PC-3 (cell line): ENCODE measurements at regions not wholly inside any gene's neighbourhood (a gene's known extent, or its start where the extent isn't known, plus 50 kb on each side); places are given as distances from the start of the nearest gene placed in this dataset.
"Not testable (repeated sequence)": the region's sequence is repeated elsewhere in the genome, so short reads cannot be mapped to it uniquely, and the experiment has no call there.

ENCODE experiments used
- ATAC-seq: fragments of 200-7000 bp; cut with Tn5 transposase; 2 replicates; pipeline ENCODE4 v1.9.1; 2020; ENCODE audit warnings: mild to moderate bottlenecking, moderate library complexity
- BruUV-seq: library from RNA; stranded (reverse); fragments of 400-500 nt; replicated peaks from 2 replicates; lab custom pipeline; 2021; lab: Mats Ljungman, UMichigan
- CTCF ChIA-PET: fragments of 300-600 bp; sonication (Branson Sonifier 250); formaldehyde crosslinking; loops from one replicate; lab custom pipeline; 2022; ENCODE audit warnings: antibody characterized with exemption; lab: Charles Lee
- POLR2A ChIA-PET: fragments of 300-600 bp; sonication (Branson Sonifier 250); formaldehyde crosslinking; loops from one replicate; lab custom pipeline; 2022; ENCODE audit warnings: antibody characterized with exemption; ENCODE audit not compliant: unreplicated experiment; lab: Charles Lee
- DNase-seq: peaks from one replicate; pipeline ENCODE4 v3.0.0-alpha.2; 2015
- H2AFZ ChIP-seq: fragments of 300-600 bp; sonication (generic); 2 replicates; pipeline ENCODE4 v1.6.0; 2016; ENCODE audit warnings: antibody characterized with exemption, low read length
- H3F3A ChIP-seq: fragments of 300-600 bp; sonication (generic); one replicate; pipeline ENCODE4 v1.6.0; 2017; ENCODE audit warnings: antibody characterized with exemption, low read length, control low read depth, mild to moderate bottlenecking; ENCODE audit not compliant: unreplicated experiment
- H3K27ac ChIP-seq: fragments of 300-600 bp; sonication (generic); 2 replicates; pipeline ENCODE4 v1.5.1; 2016; ENCODE audit warnings: mild to moderate bottlenecking, low read length
- H3K27me3 ChIP-seq: fragments of 300-600 bp; sonication (generic); 2 replicates; pipeline ENCODE4 v1.6.1; 2016; ENCODE audit warnings: low read length, mixed read lengths
- H3K36me3 ChIP-seq: fragments of 300-600 bp; sonication (generic); 2 replicates; pipeline ENCODE4 v1.6.1; 2016; ENCODE audit warnings: low read depth, mixed run types, low read length, mixed read lengths
- H3K4me1 ChIP-seq: fragments of 300-600 bp; sonication (generic); 2 replicates; pipeline ENCODE4 v1.5.1; 2016; ENCODE audit warnings: low read length; ENCODE audit not compliant: insufficient read depth
- H3K4me2 ChIP-seq: fragments of 300-600 bp; sonication (generic); 2 replicates; pipeline ENCODE4 v1.6.0; 2016; ENCODE audit warnings: low read length
- H3K4me3 ChIP-seq: fragments of 300-600 bp; sonication (generic); 2 replicates; pipeline ENCODE4 v1.5.1; 2016; ENCODE audit warnings: mild to moderate bottlenecking, low read length, mixed read lengths
- H3K79me2 ChIP-seq: fragments of 300-600 bp; sonication (generic); 2 replicates; pipeline ENCODE4 v1.6.1; 2017; ENCODE audit warnings: low read length, mixed read lengths
- H3K9ac ChIP-seq: fragments of 300-600 bp; sonication (generic); 2 replicates; pipeline ENCODE4 v1.6.0; 2016; ENCODE audit warnings: mild to moderate bottlenecking, low read length
- H3K9me2 ChIP-seq: fragments of 300-600 bp; sonication (generic); replicated peaks from 2 replicates; pipeline ENCODE4 v1.6.1; 2016; ENCODE audit warnings: mixed run types, low read length, mixed read lengths
- H3K9me3 ChIP-seq: fragments of 300-600 bp; sonication (generic); 2 replicates; pipeline ENCODE4 v1.6.1; 2016; ENCODE audit warnings: low read length, mixed read lengths
- H4K20me1 ChIP-seq: fragments of 300-600 bp; sonication (generic); 2 replicates; pipeline ENCODE4 v1.6.1; 2016; ENCODE audit warnings: low read length, mixed read lengths
- EZH2 ChIP-seq: fragments of 300-600 bp; sonication (generic); IDR thresholded peaks from one replicate; pipeline ENCODE4 v1.6.1; 2017; ENCODE audit warnings: antibody characterized with exemption, mild to moderate bottlenecking, low read length; ENCODE audit not compliant: unreplicated experiment
- EZH2phosphoT487 ChIP-seq: fragments of 300-600 bp; sonication (generic); IDR thresholded peaks from 2 replicates; pipeline ENCODE4 v1.6.1; 2018; ENCODE audit warnings: mild to moderate bottlenecking, antibody characterized with exemption, low read length, borderline replicate concordance
- intact Hi-C: fragments of 100-400 bp; cut with micrococcal nuclease; formaldehyde crosslinking; loops from 2 replicates; pipeline ENCODE4 v1.9.0; 2023
- TF ChIP-seq, protein P1 (sequence below): fragments of 300-600 bp; sonication (generic); conservative IDR thresholded peaks from 2 replicates; pipeline ENCODE4 v1.5.1; 2017; ENCODE audit warnings: antibody characterized with exemption, low read depth, mild to moderate bottlenecking, low read length

GRCh38 chr7:73954861-73955260, 73.1 kb upstream of the ELN start:
- intact Hi-C loops = no loop called here
- no peaks in the 10 kb centered on the region for H3K36me3 ChIP-seq
- H3K79me2 ChIP-seq = no peaks in the 10 kb centered on the region
- H4K20me1 ChIP-seq = no peaks in the 10 kb centered on the region
- H3K27me3 ChIP-seq = peaks cover 18% of the 10 kb centered on the region
- ATAC-seq = no peak
- no peaks in the 10 kb centered on the region for H3K4me1 ChIP-seq
- no peak overlapping the region for H2AFZ ChIP-seq
- no peak overlapping the region for H3K9ac ChIP-seq
- H3K4me2 ChIP-seq = no peak overlapping the region
- no TSS peak for BruUV-seq
- POLR2A ChIA-PET = no interaction called here
- H3F3A ChIP-seq = no peaks in the 10 kb centered on the region
- TF ChIP-seq EZH2phosphoT487 (no peak), EZH2 (no peak)
- TF ChIP-seq, protein P1, sequence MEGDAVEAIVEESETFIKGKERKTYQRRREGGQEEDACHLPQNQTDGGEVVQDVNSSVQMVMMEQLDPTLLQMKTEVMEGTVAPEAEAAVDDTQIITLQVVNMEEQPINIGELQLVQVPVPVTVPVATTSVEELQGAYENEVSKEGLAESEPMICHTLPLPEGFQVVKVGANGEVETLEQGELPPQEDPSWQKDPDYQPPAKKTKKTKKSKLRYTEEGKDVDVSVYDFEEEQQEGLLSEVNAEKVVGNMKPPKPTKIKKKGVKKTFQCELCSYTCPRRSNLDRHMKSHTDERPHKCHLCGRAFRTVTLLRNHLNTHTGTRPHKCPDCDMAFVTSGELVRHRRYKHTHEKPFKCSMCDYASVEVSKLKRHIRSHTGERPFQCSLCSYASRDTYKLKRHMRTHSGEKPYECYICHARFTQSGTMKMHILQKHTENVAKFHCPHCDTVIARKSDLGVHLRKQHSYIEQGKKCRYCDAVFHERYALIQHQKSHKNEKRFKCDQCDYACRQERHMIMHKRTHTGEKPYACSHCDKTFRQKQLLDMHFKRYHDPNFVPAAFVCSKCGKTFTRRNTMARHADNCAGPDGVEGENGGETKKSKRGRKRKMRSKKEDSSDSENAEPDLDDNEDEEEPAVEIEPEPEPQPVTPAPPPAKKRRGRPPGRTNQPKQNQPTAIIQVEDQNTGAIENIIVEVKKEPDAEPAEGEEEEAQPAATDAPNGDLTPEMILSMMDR = no peak
- CTCF ChIA-PET = no interaction called here
- H3K4me3 ChIP-seq = no peak overlapping the region
- no peak for DNase-seq
- H3K9me2 ChIP-seq = no peaks in the 10 kb centered on the region
- H3K9me3 ChIP-seq = no peaks in the 10 kb centered on the region
- H3K27ac ChIP-seq = no peak overlapping the region

- Histone ChIP-seq H3K79me2 (no peaks in the 10 kb centered on the region), H3K4me2 (no peak overlapping the region), H3K4me1 (no peaks in the 10 kb centered on the region), H3K9me3 (peaks cover 7% of the 10 kb centered on the region; the same call in 1 of the 2 replicates), H3K9me2 (no peaks in the 10 kb centered on the region), H2AFZ (no peak overlapping the region), H3K27ac (no peak overlapping the region), H3K36me3 (no peaks in the 10 kb centered on the region), H3K4me3 (no peak overlapping the region), H3F3A (no peaks in the 10 kb centered on the region), H3K9ac (no peak overlapping the region), H4K20me1 (no peaks in the 10 kb centered on the region), H3K27me3 (0 out of 2 replicates have a peak, but pooled peaks cover 3% of the 10 kb centered on the region)
- ChIA-PET CTCF (interaction anchor here (0.6 kb wide), 1 partner anchor 32 kb away, joined by 7 read pairs; no protein-coding TSS in a partner anchor), POLR2A (no interaction called here)
- intact Hi-C loops = no loop called here
- no peak for ATAC-seq
- peak; percentile 19 for DNase-seq
- BruUV-seq = no TSS peak
- no peak for TF ChIP-seq EZH2
- no peak for TF ChIP-seq EZH2phosphoT487
- TF ChIP-seq, protein P1 = no peak
Observed at GRCh38 chr7:73960548-73960947, 67.4 kb upstream of the ELN start.

- H2AFZ ChIP-seq, H3K4me1 ChIP-seq, H3K9ac ChIP-seq, BruUV-seq, H3K27ac ChIP-seq, H4K20me1 ChIP-seq, H3F3A ChIP-seq, DNase-seq, intact Hi-C loops, H3K4me3 ChIP-seq, H3K79me2 ChIP-seq, H3K4me2 ChIP-seq, H3K27me3 ChIP-seq, H3K9me3 ChIP-seq, H3K9me2 ChIP-seq, ATAC-seq, H3K36me3 ChIP-seq, POLR2A ChIA-PET: not testable (repeated sequence)
- CTCF ChIA-PET = interaction anchor here (0.8 kb wide), 1 partner anchor 96 kb away, joined by 4 read pairs; no protein-coding TSS in a partner anchor
Observed at GRCh38 chr7:73961991-73962390, 66.0 kb upstream of the ELN start.
